ENCODE measurements at regions not wholly inside any gene's neighbourhood (a gene's known extent, or its start where the extent isn't known, plus 50 kb on each side); places are given as distances from the start of the nearest gene placed in this dataset.

- H2AFZ ChIP-seq (ENCODE audit: low read depth, low read length): no peak overlapping the region
- H3K4me3 ChIP-seq (ENCODE audit: low read length): no peak overlapping the region
- no peaks in the 10 kb centered on the region for H3K36me3 ChIP-seq (replicated peaks; ENCODE audit: low read depth, low read length)
- no peak overlapping the region for H3K4me2 ChIP-seq (ENCODE audit: low read length)
- H3K27ac ChIP-seq (ENCODE audit: low read length): no peak overlapping the region
- H4K20me1 ChIP-seq (ENCODE audit: insufficient read depth, low read length): no peaks in the 10 kb centered on the region
- no peaks in the 10 kb centered on the region for H3K27me3 ChIP-seq (ENCODE audit: low read depth, low read length)
- no peaks in the 10 kb centered on the region for H3K9me3 ChIP-seq (ENCODE audit: insufficient read depth, low read length)
- H3K79me2 ChIP-seq (ENCODE audit: low read length): no peaks in the 10 kb centered on the region
- H3K4me1 ChIP-seq (ENCODE audit: low read length): no peaks in the 10 kb centered on the region
- no peak overlapping the region for H3K9ac ChIP-seq (ENCODE audit: low read length)
- TF ChIP-seq EZH2phosphoT487 (IDR thresholded peaks at IDR 0.05; ENCODE audit: low read depth) (no peak), CTCF (IDR thresholded peaks at IDR 0.05; ENCODE audit: low read depth, low read length) (no peak)
Measured at GRCh38 chr7:68461430-68461829, 1136.8 kb upstream of the AUTS2 start.

GRCh38 chr7:68470836-68471435 is 1127.3 kb upstream of the AUTS2 start:
- no peak overlapping the region for H2AFZ ChIP-seq (ENCODE audit: low read depth, low read length)
- H3K9ac ChIP-seq (ENCODE audit: low read length): no peak overlapping the region
- H3K79me2 ChIP-seq (ENCODE audit: low read length): no peaks in the 10 kb centered on the region
- no peak overlapping the region for H3K4me2 ChIP-seq (ENCODE audit: low read length)
- TF ChIP-seq EZH2phosphoT487 (IDR thresholded peaks at IDR 0.05; ENCODE audit: low read depth) (no peak), CTCF (IDR thresholded peaks at IDR 0.05; ENCODE audit: low read depth, low read length) (no peak)
- H4K20me1 ChIP-seq (ENCODE audit: insufficient read depth, low read length): no peaks in the 10 kb centered on the region
- H3K27me3 ChIP-seq (ENCODE audit: low read depth, low read length): no peaks in the 10 kb centered on the region
- no peaks in the 10 kb centered on the region for H3K9me3 ChIP-seq (ENCODE audit: insufficient read depth, low read length)
- no peak overlapping the region for H3K27ac ChIP-seq (ENCODE audit: low read length)
- H3K4me1 ChIP-seq (ENCODE audit: low read length): no peaks in the 10 kb centered on the region
- H3K4me3 ChIP-seq (ENCODE audit: low read length): no peak overlapping the region
- no peaks in the 10 kb centered on the region for H3K36me3 ChIP-seq (replicated peaks; ENCODE audit: low read depth, low read length)

- Histone ChIP-seq H3K4me2 (ENCODE audit: low read length) (no peak overlapping the region), H4K20me1 (ENCODE audit: insufficient read depth, low read length) (no peaks in the 10 kb centered on the region), H3K4me3 (ENCODE audit: low read length) (no peak overlapping the region), H3K36me3 (replicated peaks; ENCODE audit: low read depth, low read length) (no peaks in the 10 kb centered on the region), H3K27ac (ENCODE audit: low read length) (no peak overlapping the region), H3K9me3 (ENCODE audit: insufficient read depth, low read length) (no peaks in the 10 kb centered on the region), H3K27me3 (ENCODE audit: low read depth, low read length) (no peaks in the 10 kb centered on the region), H2AFZ (ENCODE audit: low read depth, low read length) (no peak overlapping the region), H3K9ac (ENCODE audit: low read length) (no peak overlapping the region), H3K4me1 (ENCODE audit: low read length) (no peaks in the 10 kb centered on the region), H3K79me2 (ENCODE audit: low read length) (no peaks in the 10 kb centered on the region)
- TF ChIP-seq CTCF (IDR thresholded peaks at IDR 0.05; ENCODE audit: low read depth, low read length) (no peak), EZH2phosphoT487 (IDR thresholded peaks at IDR 0.05; ENCODE audit: low read depth) (no peak)
Measured at GRCh38 chr7:68472688-68473087, 1125.6 kb upstream of the AUTS2 start.

- H3K4me1 ChIP-seq (ENCODE audit: low read length): no peaks in the 10 kb centered on the region
- no peaks in the 10 kb centered on the region for H3K79me2 ChIP-seq (ENCODE audit: low read length)
- H3K9me3 ChIP-seq (ENCODE audit: insufficient read depth, low read length): no peaks in the 10 kb centered on the region
- no peaks in the 10 kb centered on the region for H3K27me3 ChIP-seq (ENCODE audit: low read depth, low read length)
- H3K4me2 ChIP-seq (ENCODE audit: low read length): no peak overlapping the region
- H3K27ac ChIP-seq (ENCODE audit: low read length): no peak overlapping the region
- no peaks in the 10 kb centered on the region for H4K20me1 ChIP-seq (ENCODE audit: insufficient read depth, low read length)
- no peak overlapping the region for H3K9ac ChIP-seq (ENCODE audit: low read length)
- no peak for TF ChIP-seq EZH2phosphoT487 (IDR thresholded peaks at IDR 0.05; ENCODE audit: low read depth)
- no peak for TF ChIP-seq CTCF (IDR thresholded peaks at IDR 0.05; ENCODE audit: low read depth, low read length)
- H3K36me3 ChIP-seq (replicated peaks; ENCODE audit: low read depth, low read length): no peaks in the 10 kb centered on the region
- no peak overlapping the region for H3K4me3 ChIP-seq (ENCODE audit: low read length)
- no peak overlapping the region for H2AFZ ChIP-seq (ENCODE audit: low read depth, low read length)
Measured at GRCh38 chr7:68474661-68475216, 1123.5 kb upstream of the AUTS2 start.

Measured in OCI-LY3 (cell line).